ENCODE measurements at regions not wholly inside any gene's neighbourhood (a gene's known extent, or its start where the extent isn't known, plus 50 kb on each side); places are given as distances from the start of the nearest gene placed in this dataset.

DNA sequence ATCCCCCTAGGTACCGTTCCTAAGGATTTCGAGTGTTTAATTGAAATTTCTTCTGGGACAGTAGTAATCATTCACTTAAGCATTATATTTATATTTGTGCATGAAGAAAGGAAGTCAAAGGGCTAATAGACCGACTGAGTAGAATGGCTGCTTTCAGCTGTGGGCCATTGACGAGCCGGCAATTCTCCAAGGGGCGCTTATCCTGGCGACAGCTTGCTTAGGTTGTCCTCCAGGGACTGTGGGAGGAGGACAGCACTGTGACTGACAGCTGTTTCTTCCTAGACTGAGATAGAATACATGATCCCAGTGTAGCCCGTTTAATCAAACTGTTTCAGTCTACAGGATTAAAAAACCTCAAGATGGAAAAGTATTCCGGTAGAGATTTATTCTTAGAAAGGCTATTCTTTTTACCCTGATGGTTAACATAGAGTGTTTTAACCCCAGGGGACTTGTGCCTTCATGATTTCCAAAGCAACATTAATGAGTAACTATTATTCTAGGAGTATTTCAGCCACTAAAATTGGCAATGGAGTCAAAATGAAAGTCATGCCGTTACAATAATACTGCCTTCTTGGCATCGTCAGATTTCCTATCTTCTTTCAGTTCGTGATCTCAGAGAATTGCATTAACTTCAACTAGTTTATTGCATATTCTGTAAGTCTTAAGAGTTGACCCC, 943.1 kb upstream of the WWC1 start:
- no peaks in the 10 kb centered on the region for H4K20me1 ChIP-seq (ENCODE audit: insufficient read depth, low read length)
- no peaks in the 10 kb centered on the region for H3K27me3 ChIP-seq (ENCODE audit: insufficient read depth, low read length)
- no peak overlapping the region for H3K4me3 ChIP-seq (ENCODE audit: low read depth, low read length, poor library complexity, severe bottlenecking)
- H3K4me2 ChIP-seq (ENCODE audit: low read length) = no peak overlapping the region
- no peaks in the 10 kb centered on the region for H3F3A ChIP-seq (ENCODE audit: insufficient read depth, low read length)
- H3K9me2 ChIP-seq (ENCODE audit: low read depth, low read length) = no peaks in the 10 kb centered on the region
- H3K36me3 ChIP-seq (ENCODE audit: insufficient read depth, low read length) = no peaks in the 10 kb centered on the region
- H3K27ac ChIP-seq (ENCODE audit: low read depth, low read length, poor library complexity, severe bottlenecking) = no peak overlapping the region
- TF ChIP-seq EZH2 (IDR thresholded peaks at IDR 0.05; ENCODE audit: borderline replicate concordance, low read length) = no peak
- TF ChIP-seq, protein P1, sequence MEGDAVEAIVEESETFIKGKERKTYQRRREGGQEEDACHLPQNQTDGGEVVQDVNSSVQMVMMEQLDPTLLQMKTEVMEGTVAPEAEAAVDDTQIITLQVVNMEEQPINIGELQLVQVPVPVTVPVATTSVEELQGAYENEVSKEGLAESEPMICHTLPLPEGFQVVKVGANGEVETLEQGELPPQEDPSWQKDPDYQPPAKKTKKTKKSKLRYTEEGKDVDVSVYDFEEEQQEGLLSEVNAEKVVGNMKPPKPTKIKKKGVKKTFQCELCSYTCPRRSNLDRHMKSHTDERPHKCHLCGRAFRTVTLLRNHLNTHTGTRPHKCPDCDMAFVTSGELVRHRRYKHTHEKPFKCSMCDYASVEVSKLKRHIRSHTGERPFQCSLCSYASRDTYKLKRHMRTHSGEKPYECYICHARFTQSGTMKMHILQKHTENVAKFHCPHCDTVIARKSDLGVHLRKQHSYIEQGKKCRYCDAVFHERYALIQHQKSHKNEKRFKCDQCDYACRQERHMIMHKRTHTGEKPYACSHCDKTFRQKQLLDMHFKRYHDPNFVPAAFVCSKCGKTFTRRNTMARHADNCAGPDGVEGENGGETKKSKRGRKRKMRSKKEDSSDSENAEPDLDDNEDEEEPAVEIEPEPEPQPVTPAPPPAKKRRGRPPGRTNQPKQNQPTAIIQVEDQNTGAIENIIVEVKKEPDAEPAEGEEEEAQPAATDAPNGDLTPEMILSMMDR (IDR thresholded peaks at IDR 0.05; ENCODE audit: low read length) = no peak
- H3K4me1 ChIP-seq (ENCODE audit: insufficient read depth, low read length, severe bottlenecking) = no peaks in the 10 kb centered on the region
- H3K79me2 ChIP-seq (ENCODE audit: insufficient read depth, low read length) = no peaks in the 10 kb centered on the region
- no peak overlapping the region for H3K9ac ChIP-seq (ENCODE audit: low read length)
- H2AFZ ChIP-seq (ENCODE audit: low read length) = no peak overlapping the region
- no peaks in the 10 kb centered on the region for H3K9me3 ChIP-seq (ENCODE audit: low read length)

DNA sequence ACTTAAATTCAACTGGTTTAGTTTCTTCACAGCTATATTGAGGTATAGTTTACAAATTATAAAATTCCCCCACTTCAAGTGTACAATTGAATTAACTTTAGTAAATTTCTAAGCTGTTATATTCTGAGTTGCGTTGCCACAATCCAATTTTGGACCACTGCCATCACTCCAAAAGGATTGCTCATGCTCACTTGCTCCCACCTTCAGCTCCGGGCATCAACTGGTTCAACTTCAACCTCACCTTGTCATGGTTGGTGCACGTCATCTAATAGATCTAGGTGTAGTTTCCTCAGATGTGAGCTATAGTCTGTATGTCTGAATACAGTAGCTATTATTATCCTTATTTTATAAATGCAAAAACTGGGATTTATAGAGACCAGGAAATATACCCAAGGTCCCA, 942.5 kb upstream of the WWC1 start:
- Histone ChIP-seq H3F3A (ENCODE audit: insufficient read depth, low read length) (no peaks in the 10 kb centered on the region), H2AFZ (ENCODE audit: low read length) (no peak overlapping the region), H3K79me2 (ENCODE audit: insufficient read depth, low read length) (no peaks in the 10 kb centered on the region), H3K9ac (ENCODE audit: low read length) (no peak overlapping the region), H3K27ac (ENCODE audit: low read depth, low read length, poor library complexity, severe bottlenecking) (no peak overlapping the region), H3K9me2 (ENCODE audit: low read depth, low read length) (no peaks in the 10 kb centered on the region), H3K9me3 (ENCODE audit: low read length) (no peaks in the 10 kb centered on the region), H3K27me3 (ENCODE audit: insufficient read depth, low read length) (no peaks in the 10 kb centered on the region), H4K20me1 (ENCODE audit: insufficient read depth, low read length) (no peaks in the 10 kb centered on the region), H3K36me3 (ENCODE audit: insufficient read depth, low read length) (no peaks in the 10 kb centered on the region), H3K4me3 (ENCODE audit: low read depth, low read length, poor library complexity, severe bottlenecking) (no peak overlapping the region), H3K4me2 (ENCODE audit: low read length) (no peak overlapping the region), H3K4me1 (ENCODE audit: insufficient read depth, low read length, severe bottlenecking) (no peaks in the 10 kb centered on the region)
- TF ChIP-seq EZH2 (IDR thresholded peaks at IDR 0.05; ENCODE audit: borderline replicate concordance, low read length) = no peak
- TF ChIP-seq, protein P1 (IDR thresholded peaks at IDR 0.05; ENCODE audit: low read length) = no peak

DNA sequence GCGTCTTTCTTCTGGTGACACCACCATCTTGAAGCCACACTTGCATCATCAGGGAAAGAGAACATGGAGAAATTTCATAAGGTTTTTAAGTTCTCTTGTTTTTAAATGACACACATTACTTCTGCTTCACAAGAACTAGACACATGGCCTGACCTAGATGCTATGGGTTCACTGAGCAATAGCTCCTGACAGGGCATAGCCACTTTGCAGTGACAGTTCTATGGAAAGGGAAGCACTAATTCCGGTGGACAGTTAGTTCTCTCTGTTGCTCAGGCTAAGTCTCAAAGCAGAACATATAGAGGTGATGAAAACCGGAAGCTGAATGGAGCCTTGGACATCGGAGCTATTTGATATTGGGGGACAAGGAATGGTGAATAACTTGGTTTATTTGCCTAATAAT, 940.1 kb upstream of the WWC1 start:
- Histone ChIP-seq H3K9ac (ENCODE audit: low read length) (no peak overlapping the region), H4K20me1 (ENCODE audit: insufficient read depth, low read length) (no peaks in the 10 kb centered on the region), H3K4me3 (ENCODE audit: low read depth, low read length, poor library complexity, severe bottlenecking) (no peak overlapping the region), H3K79me2 (ENCODE audit: insufficient read depth, low read length) (no peaks in the 10 kb centered on the region), H3K4me2 (ENCODE audit: low read length) (no peak overlapping the region), H3K27me3 (ENCODE audit: insufficient read depth, low read length) (no peaks in the 10 kb centered on the region), H3K27ac (ENCODE audit: low read depth, low read length, poor library complexity, severe bottlenecking) (no peak overlapping the region), H3F3A (ENCODE audit: insufficient read depth, low read length) (no peaks in the 10 kb centered on the region), H3K4me1 (ENCODE audit: insufficient read depth, low read length, severe bottlenecking) (no peaks in the 10 kb centered on the region), H3K9me3 (ENCODE audit: low read length) (no peaks in the 10 kb centered on the region), H3K36me3 (ENCODE audit: insufficient read depth, low read length) (no peaks in the 10 kb centered on the region), H2AFZ (ENCODE audit: low read length) (no peak overlapping the region), H3K9me2 (ENCODE audit: low read depth, low read length) (no peaks in the 10 kb centered on the region)
- no peak for TF ChIP-seq EZH2 (IDR thresholded peaks at IDR 0.05; ENCODE audit: borderline replicate concordance, low read length)
- TF ChIP-seq, protein P1 (IDR thresholded peaks at IDR 0.05; ENCODE audit: low read length) = no peak
